GM19238 (cell line): ENCODE measurements at regions not wholly inside any gene's neighbourhood (a gene's known extent, or its start where the extent isn't known, plus 50 kb on each side); places are given as distances from the start of the nearest gene placed in this dataset.

Source experiments
- DNase-seq: peaks from one replicate; pipeline ENCODE4 v3.0.0; 2011; ENCODE audit warnings: low spot score; ENCODE audit not compliant: insufficient read length

- DNase-seq, result no peak
Measured at GRCh38 chr22:48796310-48797015, 1031.2 kb downstream of the BRD1 start.

DNA sequence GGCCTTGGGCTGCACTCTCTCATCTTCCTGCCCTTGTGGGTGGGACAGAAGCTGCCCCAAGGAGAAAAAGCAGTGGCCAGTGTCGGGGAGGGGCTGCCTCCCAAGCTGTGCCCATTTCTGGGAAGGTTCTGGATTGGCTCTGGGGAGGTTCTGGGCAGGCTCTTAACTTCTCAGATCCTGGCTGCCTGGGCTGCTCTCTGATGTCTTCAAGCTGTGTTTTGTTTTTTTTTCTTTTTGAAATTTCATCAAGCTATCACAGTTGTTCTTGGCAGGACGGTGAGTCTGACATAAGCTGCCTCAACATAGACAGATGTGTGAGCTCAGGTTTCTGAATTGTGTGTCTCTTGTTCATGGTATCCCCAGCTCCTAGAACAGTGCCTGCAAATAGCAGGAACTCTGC is 1032.0 kb downstream of the BRD1 start:
- DNase-seq, result no peak

DNA sequence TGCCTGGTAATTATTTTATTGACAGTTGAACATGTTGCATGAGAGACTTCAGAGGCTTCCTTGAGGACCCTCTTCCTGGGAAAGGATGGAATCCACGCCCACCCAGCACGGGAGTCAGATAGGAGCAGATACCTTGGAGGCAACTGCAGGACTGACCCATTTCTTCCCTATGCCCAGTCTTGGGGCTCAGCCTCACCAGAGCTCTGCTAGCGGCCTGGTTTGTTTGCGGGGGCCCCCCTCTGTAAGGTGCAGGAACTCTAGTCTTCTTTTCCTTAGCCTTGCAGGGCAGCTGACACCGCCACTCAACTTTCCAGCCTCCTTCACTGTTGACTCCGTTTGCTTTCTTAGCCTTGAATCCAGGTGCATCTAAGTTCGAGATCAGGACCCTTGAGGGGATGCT is 1032.8 kb downstream of the BRD1 start:
- no peak for DNase-seq

DNA sequence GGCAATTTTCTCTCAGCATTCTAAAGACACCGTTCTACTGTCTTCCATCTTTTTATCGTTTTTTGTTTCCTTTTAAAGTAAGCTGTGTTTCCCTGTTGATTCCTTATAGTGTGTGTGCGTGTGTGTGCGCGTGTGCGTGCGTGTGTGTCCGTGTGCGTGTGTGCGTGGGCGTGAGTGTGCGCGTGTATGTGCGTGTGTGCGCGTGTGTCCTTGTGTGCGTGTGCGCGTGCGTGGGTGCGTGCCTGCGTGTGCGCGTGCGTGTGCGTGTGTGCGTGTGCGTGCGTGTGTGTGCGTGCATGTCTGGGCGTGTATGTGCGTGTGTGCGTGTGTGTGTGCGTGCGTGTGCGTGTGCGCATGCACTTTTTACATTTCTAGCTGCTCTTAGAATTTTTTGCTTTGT is 1033.7 kb downstream of the BRD1 start:
- DNase-seq, result no peak

GRCh38 chr22:48786679-48786996 is 1041.0 kb downstream of the BRD1 start:
- DNase-seq, result no peak

- DNase-seq, result no peak
Measured at GRCh38 chr22:48785792-48786678, 1041.6 kb downstream of the BRD1 start.

GRCh38 chr22:48784701-48785503 is 1042.8 kb downstream of the BRD1 start:
- no peak for DNase-seq

- DNase-seq, result no peak
Measured at GRCh38 chr22:48783821-48784266, 1043.8 kb downstream of the BRD1 start.

- DNase-seq, result no peak
Measured at GRCh38 chr22:48782811-48783511, 1044.7 kb downstream of the BRD1 start.

- DNase-seq, result no peak
Measured at GRCh38 chr22:48782326-48782725, 1045.3 kb downstream of the BRD1 start.

- no peak for DNase-seq
Measured at GRCh38 chr22:48781868-48782267, 1045.8 kb downstream of the BRD1 start.

GRCh38 chr22:48781391-48781790 is 1046.3 kb downstream of the BRD1 start:
- no peak for DNase-seq

- DNase-seq, result no peak
Measured at GRCh38 chr22:48780597-48781277, 1046.9 kb downstream of the BRD1 start.

- no peak for DNase-seq
Measured at GRCh38 chr22:48779661-48780596, 1047.7 kb downstream of the BRD1 start.

DNA sequence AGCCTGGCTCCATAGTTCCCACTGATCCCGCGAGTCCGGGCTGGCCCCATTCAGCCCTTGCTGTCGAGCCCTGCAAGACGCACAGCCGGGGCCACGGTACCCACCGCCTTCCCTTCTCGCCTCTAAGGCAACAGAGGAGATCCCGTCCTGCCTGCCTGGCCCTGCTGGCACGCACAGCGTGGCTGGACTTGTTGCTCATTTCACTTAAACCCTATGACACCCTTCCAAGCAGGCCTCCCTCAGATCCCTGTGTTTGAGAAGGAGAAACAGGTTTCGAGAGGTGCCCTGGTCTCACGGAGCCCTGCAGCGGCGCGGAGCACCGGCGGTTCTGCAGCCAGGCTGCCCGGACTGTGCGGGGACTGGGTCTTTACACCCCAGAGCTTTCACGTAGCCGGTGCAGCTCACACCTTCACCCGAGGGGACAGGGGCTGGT is 1048.4 kb downstream of the BRD1 start:
- DNase-seq, result no peak

- DNase-seq, result no peak
Measured at GRCh38 chr22:48778308-48779195, 1049.1 kb downstream of the BRD1 start.

DNA sequence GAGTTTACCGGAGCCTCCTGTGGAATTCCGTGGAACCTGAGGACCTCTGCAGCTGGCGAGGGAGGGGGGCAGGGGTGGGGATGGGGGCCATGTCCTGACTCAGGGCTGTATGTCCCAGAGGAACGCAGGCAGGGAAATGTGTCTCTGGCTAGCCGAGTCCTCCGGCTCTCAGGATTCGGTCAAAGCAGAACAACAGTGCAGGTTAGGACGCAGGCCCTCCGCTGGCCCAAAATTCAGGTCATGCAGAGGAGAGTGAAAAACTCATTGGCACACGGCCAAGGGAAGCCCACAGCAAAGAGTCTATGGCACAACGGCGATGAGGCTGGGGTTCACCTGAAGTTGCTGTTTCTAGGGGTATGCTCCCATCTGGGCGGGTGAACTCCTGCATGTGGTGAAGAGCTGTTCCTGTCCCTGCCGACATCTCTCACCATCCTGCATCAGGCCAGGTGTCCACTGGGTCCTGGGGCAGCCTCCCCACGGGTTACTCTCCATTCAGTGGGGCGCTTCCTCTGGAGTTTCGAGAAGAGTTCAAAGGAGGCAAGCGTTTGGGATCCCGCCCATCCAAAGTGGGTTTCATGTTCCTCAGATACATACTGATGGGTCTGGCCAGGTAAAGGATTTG is 1055.3 kb downstream of the BRD1 start:
- DNase-seq, result no peak

DNA sequence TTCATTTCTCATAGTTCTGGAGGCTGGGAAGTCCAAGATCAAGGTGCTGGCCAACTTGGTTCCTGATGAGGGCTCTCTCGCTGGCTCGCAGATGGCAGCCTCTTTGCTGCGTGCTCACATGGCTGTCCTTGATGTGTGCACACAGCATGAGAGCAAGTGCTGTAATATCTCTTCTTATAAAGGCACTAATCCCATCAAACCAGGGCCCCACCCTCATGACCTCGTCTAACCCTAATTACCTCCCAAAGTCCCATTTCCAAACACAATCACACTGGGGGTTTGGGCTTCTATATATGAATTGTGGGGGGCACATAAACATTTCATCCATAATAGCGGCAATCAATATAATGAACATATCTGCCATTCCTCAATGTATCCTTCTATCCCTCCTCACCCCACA is 1062.1 kb downstream of the BRD1 start:
- no peak for DNase-seq
